GM18868 (cell line): ENCODE measurements at regions not wholly inside any gene's neighbourhood (a gene's known extent, or its start where the extent isn't known, plus 50 kb on each side); places are given as distances from the start of the nearest gene placed in this dataset.
"Not testable (repeated sequence)": the region's sequence is repeated elsewhere in the genome, so short reads cannot be mapped to it uniquely, and the experiment has no call there.

ENCODE experiments used
- ATAC-seq: cut with Tn5 transposase; IDR thresholded peaks from one replicate; pipeline ENCODE4 v1.9.1; 2021; ENCODE audit warnings: mild to moderate bottlenecking, moderate library complexity; ENCODE audit not compliant: unreplicated experiment

GRCh38 chrX:110511238-110511637 lies 152.6 kb downstream of the RTL9 start:
- no peak for ATAC-seq

GRCh38 chrX:110512341-110512740 lies 153.7 kb downstream of the RTL9 start:
- no peak for ATAC-seq

GRCh38 chrX:110514509-110514908 lies 155.9 kb downstream of the RTL9 start:
- ATAC-seq, result no peak

- no peak for ATAC-seq
Measured at GRCh38 chrX:110519501-110519900, 160.9 kb downstream of the RTL9 start.

GRCh38 chrX:110519906-110520452 lies 161.3 kb downstream of the RTL9 start:
- no peak for ATAC-seq

- not testable (repeated sequence) for ATAC-seq
Measured at GRCh38 chrX:110520652-110521051, 162.0 kb downstream of the RTL9 start.

- no peak for ATAC-seq
Measured at GRCh38 chrX:110531873-110532580, 173.4 kb downstream of the RTL9 start.

GRCh38 chrX:110532581-110532931 lies 173.9 kb downstream of the RTL9 start:
- ATAC-seq, result no peak

- no peak for ATAC-seq
Measured at GRCh38 chrX:110536816-110537215, 178.2 kb downstream of the RTL9 start.

GRCh38 chrX:110541266-110541665 lies 182.6 kb downstream of the RTL9 start:
- ATAC-seq, result no peak

- ATAC-seq, result not testable (repeated sequence)
Measured at GRCh38 chrX:110550854-110551253, 192.2 kb downstream of the RTL9 start.

GRCh38 chrX:110557864-110558263 lies 199.2 kb downstream of the RTL9 start:
- ATAC-seq, result no peak

- no peak for ATAC-seq
Measured at GRCh38 chrX:110558406-110558805, 199.8 kb downstream of the RTL9 start.

GRCh38 chrX:110561034-110561433 lies 202.4 kb downstream of the RTL9 start:
- no peak for ATAC-seq

GRCh38 chrX:110563282-110563681 lies 204.6 kb downstream of the RTL9 start:
- no peak for ATAC-seq

- no peak for ATAC-seq
Measured at GRCh38 chrX:110568441-110568840, 209.8 kb downstream of the RTL9 start.

- ATAC-seq, result no peak
Measured at GRCh38 chrX:110569506-110569905, 210.9 kb downstream of the RTL9 start.

- no peak for ATAC-seq
Measured at GRCh38 chrX:110578270-110578669, 217.3 kb downstream of the CHRDL1 start.

GRCh38 chrX:110584083-110584482 lies 211.5 kb downstream of the CHRDL1 start:
- no peak for ATAC-seq

- no peak for ATAC-seq
Measured at GRCh38 chrX:110588164-110588563, 207.5 kb downstream of the CHRDL1 start.

- ATAC-seq, result no peak
Measured at GRCh38 chrX:110588853-110589252, 206.8 kb downstream of the CHRDL1 start.

- ATAC-seq, result no peak
Measured at GRCh38 chrX:110600745-110601310, 194.8 kb downstream of the CHRDL1 start.

- ATAC-seq, result no peak
Measured at GRCh38 chrX:110614596-110614995, 181.0 kb downstream of the CHRDL1 start.
